Ovary (tissue), 7 donors: ENCODE measurements at regions not wholly inside any gene's neighbourhood (a gene's known extent, or its start where the extent isn't known, plus 50 kb on each side); places are given as distances from the start of the nearest gene placed in this dataset.

Source experiments
- DNase-seq, 5 donors: peaks; one replicate each; pipeline ENCODE4 v3.0.0-alpha.2; 2019 to 2020
- H3K27ac ChIP-seq, 2 donors: fragments of 200-600 bp; one replicate each; pipeline versions ENCODE4 v1.5.1 to v1.8.0; 2019 to 2022
- H3K27me3 ChIP-seq: fragments of 200-600 bp; one replicate; pipeline ENCODE4 v1.8.0; 2022
- H3K36me3 ChIP-seq: fragments of 200-600 bp; sonication (generic); one replicate; pipeline ENCODE4 v1.5.1; 2019
- H3K4me1 ChIP-seq: one replicate; pipeline ENCODE4 v1.8.1; 2013; ENCODE audit warnings: mild to moderate bottlenecking, moderate library complexity; ENCODE audit not compliant: insufficient read depth
- H3K4me3 ChIP-seq: fragments of 200-600 bp; sonication (generic); one replicate; pipeline ENCODE4 v1.5.1; 2017
- H3K9me3 ChIP-seq, 2 donors: fragments of 200-600 bp in 1 of 2; sonication (generic) in 1 of 2; one replicate each; pipeline versions ENCODE4 v1.5.1 to v1.8.1; 2013 to 2019; ENCODE audit warnings: mild to moderate bottlenecking in 1 of 2, moderate library complexity in 1 of 2
- CTCF ChIP-seq, 3 donors: fragments of 450-650 bp in 2 of 3; fragments of 200-600 bp in 1 of 3; IDR thresholded peaks; one replicate each; pipeline versions ENCODE4 v1.5.1 to v1.8.0; 2016 to 2022; ENCODE audit warnings: antibody characterized with exemption in 3 of 3, mild to moderate bottlenecking in 1 of 3
- EP300 ChIP-seq: sonication (generic); formaldehyde crosslinking; IDR thresholded peaks from one replicate; pipeline ENCODE4 v1.6.1; 2017; ENCODE audit warnings: antibody characterized with exemption
- POLR2A ChIP-seq: fragments of 450-650 bp; IDR thresholded peaks from one replicate; pipeline ENCODE4 v1.6.1; 2017; ENCODE audit warnings: antibody characterized with exemption, mild to moderate bottlenecking, moderate library complexity
- WGBS, 3 donors: extraction: QIAGEN DNeasy Blood & Tissue Kit in 1 of 3; methylation state at CpG; one replicate each; pipeline versions ENCODE4 v1.1.5 to v1.1.7; 2013 to 2017; 5-methylcytosine and 5-hydroxymethylcytosine counted together
- intact Hi-C, 4 donors: fragments of 100-400 bp; cut with DNase I; formaldehyde crosslinking; loops; one replicate each; pipeline versions ENCODE4 v1.11.0 to v1.15.1; 2022 to 2023
- donor health status: DM: no; HTN: no; CAD: no; lungs with moderate emphysema.
- donor health status: DM: no; HTN: no; CAD: no.
- donor health status: Bipolar disorder and iron deficiency.
- donor health status: DM: no; HTN: no; CAD: no.
- donor health status: DM: yes; HTN: yes; CAD: no.

GRCh38 chr2:217060516-217060915 is 200.7 kb upstream of the TNP1 start:
- Histone ChIP-seq H3K9me3 (no peaks in the 10 kb centered on the region), H3K4me1 (peaks cover 2% of the 10 kb centered on the region), H3K27ac (no peak overlapping the region), H3K27me3 (no peaks in the 10 kb centered on the region), H3K4me3 (no peak overlapping the region), H3K36me3 (no peaks in the 10 kb centered on the region)
- TF ChIP-seq CTCF (IDR thresholded peaks at IDR 0.05) (no peak), EP300 (no peak), POLR2A (no peak)
- 92 to 97% (median 93%) methylated on average over 2 of the region's 2 CpGs for WGBS, 3 donors
- intact Hi-C loops = no loop called here
- DNase-seq = no peak

GRCh38 chr2:217058791-217059755 is 199.2 kb upstream of the TNP1 start:
- H3K36me3 ChIP-seq = no peaks in the 10 kb centered on the region
- no peaks in the 10 kb centered on the region for H3K9me3 ChIP-seq
- DNase-seq = no peak
- H3K27ac ChIP-seq = no peak overlapping the region
- WGBS, 3 donors = 91 to 98% (median 96%) methylated on average over 4 of the region's 4 CpGs
- peaks cover 4% of the 10 kb centered on the region for H3K4me1 ChIP-seq
- intact Hi-C loops = loop anchor here in 1 of 4 donors (5.0 kb wide), 1 partner anchor 543 kb away; no protein-coding TSS in a partner anchor
- no peaks in the 10 kb centered on the region for H3K27me3 ChIP-seq
- no peak overlapping the region for H3K4me3 ChIP-seq
- TF ChIP-seq POLR2A (no peak), EP300 (no peak), CTCF (IDR thresholded peaks at IDR 0.05) (no peak)

- intact Hi-C loops = loop anchor here in 1 of 4 donors (5.0 kb wide), 1 partner anchor 545 kb away; no protein-coding TSS in a partner anchor
- WGBS, 3 donors = 87 to 92% (median 91%) methylated on average over 3 of the region's 3 CpGs
- Histone ChIP-seq H3K27ac (no peak overlapping the region), H3K36me3 (no peaks in the 10 kb centered on the region), H3K4me3 (no peak overlapping the region), H3K27me3 (no peaks in the 10 kb centered on the region), H3K9me3 (no peaks in the 10 kb centered on the region), H3K4me1 (peaks cover 11% of the 10 kb centered on the region)
- TF ChIP-seq CTCF (IDR thresholded peaks at IDR 0.05) (no peak), EP300 (no peak), POLR2A (no peak)
- DNase-seq = no peak
Measured at GRCh38 chr2:217057773-217058172, 197.9 kb upstream of the TNP1 start.

- 94 to 96% (median 95%) methylated on average over 1 of the region's 1 CpG for WGBS, 3 donors
- intact Hi-C loops = loop anchor here in 1 of 4 donors (5.0 kb wide), 1 partner anchor 547 kb away; no protein-coding TSS in a partner anchor
- no peak for DNase-seq
- Histone ChIP-seq H3K4me1 (peaks cover 12% of the 10 kb centered on the region), H3K27me3 (no peaks in the 10 kb centered on the region), H3K4me3 (no peak overlapping the region), H3K36me3 (no peaks in the 10 kb centered on the region), H3K27ac (no peak overlapping the region), H3K9me3 (no peaks in the 10 kb centered on the region)
- TF ChIP-seq CTCF (IDR thresholded peaks at IDR 0.05) (no peak), POLR2A (no peak)
Measured at GRCh38 chr2:217055624-217056023, 195.8 kb upstream of the TNP1 start.
